NOMO-1 treated with DMSO at 0.1 percent for 48 hours (cell line): ENCODE measurements at regions not wholly inside any gene's neighbourhood (a gene's known extent, or its start where the extent isn't known, plus 50 kb on each side); places are given as distances from the start of the nearest gene placed in this dataset.
"Not testable (repeated sequence)": the region's sequence is repeated elsewhere in the genome, so short reads cannot be mapped to it uniquely, and the experiment has no call there.

ENCODE experiments used
- DNase-seq: peaks from one replicate; lab custom pipeline; 2025; ENCODE audit not compliant: unreplicated experiment; lab: John Stamatoyannopoulos, UW

- DNase-seq: no peak
Measured at GRCh38 chr2:183782436-183782835, 658.2 kb downstream of the NUP35 start.

- not testable (repeated sequence) for DNase-seq
Measured at GRCh38 chr2:183788796-183789195, 664.6 kb downstream of the NUP35 start.

- not testable (repeated sequence) for DNase-seq
Measured at GRCh38 chr2:183792165-183792924, 668.1 kb downstream of the NUP35 start.

- DNase-seq: no peak
Measured at GRCh38 chr2:183798535-183798934, 674.3 kb downstream of the NUP35 start.

GRCh38 chr2:183799761-183800160 lies 675.5 kb downstream of the NUP35 start:
- DNase-seq: no peak

GRCh38 chr2:183803596-183803995 lies 679.4 kb downstream of the NUP35 start:
- DNase-seq: no peak

GRCh38 chr2:183807870-183808269 lies 683.6 kb downstream of the NUP35 start:
- no peak for DNase-seq

- DNase-seq: no peak
Measured at GRCh38 chr2:183809404-183809803, 685.2 kb downstream of the NUP35 start.

- no peak for DNase-seq
Measured at GRCh38 chr2:183811281-183811680, 687.0 kb downstream of the NUP35 start.

- no peak for DNase-seq
Measured at GRCh38 chr2:183812091-183812490, 687.8 kb downstream of the NUP35 start.

- no peak for DNase-seq
Measured at GRCh38 chr2:183825710-183826109, 701.5 kb downstream of the NUP35 start.

GRCh38 chr2:183829931-183830330 lies 705.7 kb downstream of the NUP35 start:
- DNase-seq: no peak

- DNase-seq: no peak
Measured at GRCh38 chr2:183837157-183837556, 712.9 kb downstream of the NUP35 start.

- no peak for DNase-seq
Measured at GRCh38 chr2:183838295-183838694, 714.1 kb downstream of the NUP35 start.

GRCh38 chr2:183840061-183840584 lies 715.9 kb downstream of the NUP35 start:
- DNase-seq: no peak

GRCh38 chr2:183849826-183850225 lies 725.6 kb downstream of the NUP35 start:
- DNase-seq: not testable (repeated sequence)

- DNase-seq: no peak
Measured at GRCh38 chr2:183859129-183859528, 734.9 kb downstream of the NUP35 start.

GRCh38 chr2:183866666-183867065 lies 731.7 kb upstream of the ZNF804A start:
- DNase-seq: no peak

GRCh38 chr2:183867206-183867605 lies 731.1 kb upstream of the ZNF804A start:
- no peak for DNase-seq

GRCh38 chr2:183868153-183868552 lies 730.2 kb upstream of the ZNF804A start:
- no peak for DNase-seq

GRCh38 chr2:183868707-183869106 lies 729.6 kb upstream of the ZNF804A start:
- no peak for DNase-seq

GRCh38 chr2:183872131-183872530 lies 726.2 kb upstream of the ZNF804A start:
- no peak for DNase-seq

- no peak for DNase-seq
Measured at GRCh38 chr2:183881978-183882377, 716.4 kb upstream of the ZNF804A start.
